IPS-18a (cell line): ENCODE measurements at regions not wholly inside any gene's neighbourhood (a gene's known extent, or its start where the extent isn't known, plus 50 kb on each side); places are given as distances from the start of the nearest gene placed in this dataset.
"Not testable (repeated sequence)": the region's sequence is repeated elsewhere in the genome, so short reads cannot be mapped to it uniquely, and the experiment has no call there.

Source experiments
- H3K27ac ChIP-seq: one replicate; pipeline ENCODE4 v1.5.1; 2013; ENCODE audit warnings: low read length
- H3K27me3 ChIP-seq: one replicate; pipeline ENCODE4 v1.6.1; 2013; ENCODE audit warnings: mild to moderate bottlenecking, low read length; ENCODE audit not compliant: control insufficient read depth, insufficient read depth
- H3K36me3 ChIP-seq: one replicate; pipeline ENCODE4 v1.6.1; 2013; ENCODE audit warnings: low read depth, low read length; ENCODE audit not compliant: control insufficient read depth
- H3K4me1 ChIP-seq: one replicate; pipeline ENCODE4 v1.6.1; 2013; ENCODE audit warnings: low read depth, low read length; ENCODE audit not compliant: control insufficient read depth
- H3K4me3 ChIP-seq: one replicate; pipeline ENCODE4 v1.5.1; 2013; ENCODE audit warnings: low read length
- H3K9ac ChIP-seq: one replicate; pipeline ENCODE4 v1.6.1; 2013; ENCODE audit warnings: mild to moderate bottlenecking, low read length, moderate library complexity
- H3K9me3 ChIP-seq: one replicate; pipeline ENCODE4 v1.6.1; 2013; ENCODE audit warnings: low read depth, low read length; ENCODE audit not compliant: control insufficient read depth

- H3K9me3 ChIP-seq, result no peaks in the 10 kb centered on the region
- no peak overlapping the region for H3K9ac ChIP-seq
- H3K36me3 ChIP-seq, result no peaks in the 10 kb centered on the region
- H3K4me1 ChIP-seq, result no peaks in the 10 kb centered on the region
- H3K27me3 ChIP-seq, result no peaks in the 10 kb centered on the region
- H3K27ac ChIP-seq, result no peak overlapping the region
- H3K4me3 ChIP-seq, result no peak overlapping the region
These were observed 787.2 kb downstream of the TSN start for GRCh38 chr2:122542646-122543045.

GRCh38 chr2:122543815-122544214, 788.4 kb downstream of the TSN start:
- Histone ChIP-seq H3K27ac (no peak overlapping the region), H3K36me3 (no peaks in the 10 kb centered on the region), H3K9ac (no peak overlapping the region), H3K4me1 (no peaks in the 10 kb centered on the region), H3K9me3 (no peaks in the 10 kb centered on the region), H3K27me3 (no peaks in the 10 kb centered on the region), H3K4me3 (no peak overlapping the region)

DNA sequence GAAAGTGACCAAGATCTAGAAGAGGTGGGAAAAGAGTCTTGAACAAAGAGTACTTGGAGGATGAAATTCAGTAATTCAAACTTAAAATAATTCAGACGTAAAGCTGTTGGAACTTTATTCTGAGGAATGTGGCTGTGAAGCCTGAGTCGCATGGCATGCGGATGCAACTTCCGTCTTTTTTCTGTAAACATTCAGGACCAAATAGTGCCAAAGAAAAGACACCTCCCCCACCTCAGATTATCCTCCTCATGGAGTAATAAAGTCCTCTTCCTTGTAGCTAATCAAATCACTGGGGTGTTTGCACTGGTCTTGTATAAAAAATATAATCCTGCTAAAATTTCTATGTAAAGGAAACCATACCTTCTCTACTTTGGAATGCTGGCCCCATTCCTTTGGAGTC, 790.4 kb downstream of the TSN start:
- no peak overlapping the region for H3K27ac ChIP-seq
- no peak overlapping the region for H3K9ac ChIP-seq
- no peaks in the 10 kb centered on the region for H3K4me1 ChIP-seq
- H3K27me3 ChIP-seq, result no peaks in the 10 kb centered on the region
- H3K4me3 ChIP-seq, result no peak overlapping the region
- H3K9me3 ChIP-seq, result peaks cover 5% of the 10 kb centered on the region
- no peaks in the 10 kb centered on the region for H3K36me3 ChIP-seq

- no peak overlapping the region for H3K4me3 ChIP-seq
- H3K9ac ChIP-seq, result no peak overlapping the region
- no peaks in the 10 kb centered on the region for H3K4me1 ChIP-seq
- no peaks in the 10 kb centered on the region for H3K9me3 ChIP-seq
- H3K27me3 ChIP-seq, result no peaks in the 10 kb centered on the region
- no peaks in the 10 kb centered on the region for H3K36me3 ChIP-seq
- H3K27ac ChIP-seq, result no peak overlapping the region
These were observed 807.3 kb downstream of the TSN start for GRCh38 chr2:122562775-122563174.

GRCh38 chr2:122563781-122564180, 808.3 kb downstream of the TSN start:
- Histone ChIP-seq H3K9me3 (no peaks in the 10 kb centered on the region), H3K27me3 (no peaks in the 10 kb centered on the region), H3K4me1 (no peaks in the 10 kb centered on the region), H3K27ac (no peak overlapping the region), H3K9ac (no peak overlapping the region), H3K36me3 (no peaks in the 10 kb centered on the region), H3K4me3 (no peak overlapping the region)

DNA sequence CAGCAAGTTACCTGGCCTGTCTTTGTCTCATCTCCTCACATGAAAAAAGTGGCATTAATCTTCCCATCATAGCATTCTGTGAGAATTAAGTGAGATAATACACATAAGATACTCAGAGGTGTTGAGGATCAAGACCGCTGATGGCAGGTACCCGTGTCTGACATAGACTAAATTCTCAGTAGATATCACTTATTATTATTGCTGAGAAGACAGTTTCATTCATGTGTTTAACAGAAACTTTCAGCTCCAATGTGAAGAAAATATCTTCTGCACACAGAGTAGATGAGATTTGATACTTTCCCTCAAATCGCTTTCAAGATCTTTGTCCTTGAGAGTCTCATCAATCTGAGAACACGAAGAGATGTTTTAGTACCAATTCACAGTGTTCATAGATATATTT, 809.4 kb downstream of the TSN start:
- Histone ChIP-seq H3K27ac (no peak overlapping the region), H3K4me1 (no peaks in the 10 kb centered on the region), H3K4me3 (no peak overlapping the region), H3K9ac (no peak overlapping the region), H3K27me3 (no peaks in the 10 kb centered on the region), H3K9me3 (no peaks in the 10 kb centered on the region), H3K36me3 (no peaks in the 10 kb centered on the region)

GRCh38 chr2:122565364-122565763, 809.9 kb downstream of the TSN start:
- no peak overlapping the region for H3K27ac ChIP-seq
- no peak overlapping the region for H3K9ac ChIP-seq
- no peaks in the 10 kb centered on the region for H3K27me3 ChIP-seq
- no peak overlapping the region for H3K4me3 ChIP-seq
- no peaks in the 10 kb centered on the region for H3K9me3 ChIP-seq
- no peaks in the 10 kb centered on the region for H3K36me3 ChIP-seq
- no peaks in the 10 kb centered on the region for H3K4me1 ChIP-seq

DNA sequence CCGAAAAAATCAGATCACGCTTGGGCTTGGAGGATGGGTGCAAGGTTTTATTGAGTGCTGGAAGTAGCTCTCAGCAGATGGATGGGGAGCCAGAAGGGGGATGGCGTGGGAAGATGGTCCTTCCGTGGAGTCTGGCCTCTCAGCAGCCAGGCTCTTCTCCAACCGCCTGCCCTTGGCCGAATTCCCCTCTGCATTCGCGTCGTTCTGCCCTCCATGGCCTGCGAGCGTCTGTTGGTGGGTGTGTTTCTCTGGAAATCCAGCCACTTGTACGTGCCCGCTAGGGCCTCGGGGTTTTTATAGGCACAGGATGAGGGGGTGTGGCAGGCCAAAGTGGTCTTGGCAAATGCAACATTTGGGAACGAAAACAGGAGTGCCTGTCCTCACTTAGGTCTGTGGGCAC, 815.2 kb downstream of the TSN start:
- H3K27me3 ChIP-seq, result no peaks in the 10 kb centered on the region

GRCh38 chr2:122571471-122571870, 816.0 kb downstream of the TSN start:
- not testable (repeated sequence) for H3K4me1 ChIP-seq, H3K4me3 ChIP-seq, H3K27me3 ChIP-seq, H3K9me3 ChIP-seq, H3K27ac ChIP-seq, H3K9ac ChIP-seq, H3K36me3 ChIP-seq

More for the DNA sequence above, 815.2 kb downstream of the TSN start:
- no peak overlapping the region for H3K27ac ChIP-seq
- H3K9ac ChIP-seq, result no peak overlapping the region
- no peaks in the 10 kb centered on the region for H3K36me3 ChIP-seq
- H3K9me3 ChIP-seq, result no peaks in the 10 kb centered on the region
- H3K4me3 ChIP-seq, result no peak overlapping the region
- no peaks in the 10 kb centered on the region for H3K4me1 ChIP-seq

DNA sequence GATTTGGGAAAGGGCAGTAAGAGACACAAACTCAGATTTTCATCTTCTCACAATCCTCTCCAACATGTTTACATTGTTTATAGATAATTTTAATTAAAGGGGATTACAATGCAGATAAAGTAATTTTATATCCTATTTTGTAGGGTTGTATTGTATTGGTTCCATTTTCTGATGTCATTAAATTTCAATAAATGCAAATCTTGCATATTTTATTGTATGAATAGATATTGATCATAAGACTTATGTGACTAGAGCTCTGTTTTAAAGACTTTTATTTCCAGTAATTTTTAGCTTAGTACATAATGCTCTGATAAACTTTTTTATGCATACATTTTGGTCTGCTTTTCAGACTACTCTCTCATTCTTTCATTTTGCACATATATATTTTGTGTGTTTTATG, 819.6 kb downstream of the TSN start:
- H3K27me3 ChIP-seq, result no peaks in the 10 kb centered on the region
- no peaks in the 10 kb centered on the region for H3K4me1 ChIP-seq
- H3K4me3 ChIP-seq, result no peak overlapping the region
- no peak overlapping the region for H3K27ac ChIP-seq
- H3K9me3 ChIP-seq, result no peaks in the 10 kb centered on the region
- no peaks in the 10 kb centered on the region for H3K36me3 ChIP-seq
- no peak overlapping the region for H3K9ac ChIP-seq

DNA sequence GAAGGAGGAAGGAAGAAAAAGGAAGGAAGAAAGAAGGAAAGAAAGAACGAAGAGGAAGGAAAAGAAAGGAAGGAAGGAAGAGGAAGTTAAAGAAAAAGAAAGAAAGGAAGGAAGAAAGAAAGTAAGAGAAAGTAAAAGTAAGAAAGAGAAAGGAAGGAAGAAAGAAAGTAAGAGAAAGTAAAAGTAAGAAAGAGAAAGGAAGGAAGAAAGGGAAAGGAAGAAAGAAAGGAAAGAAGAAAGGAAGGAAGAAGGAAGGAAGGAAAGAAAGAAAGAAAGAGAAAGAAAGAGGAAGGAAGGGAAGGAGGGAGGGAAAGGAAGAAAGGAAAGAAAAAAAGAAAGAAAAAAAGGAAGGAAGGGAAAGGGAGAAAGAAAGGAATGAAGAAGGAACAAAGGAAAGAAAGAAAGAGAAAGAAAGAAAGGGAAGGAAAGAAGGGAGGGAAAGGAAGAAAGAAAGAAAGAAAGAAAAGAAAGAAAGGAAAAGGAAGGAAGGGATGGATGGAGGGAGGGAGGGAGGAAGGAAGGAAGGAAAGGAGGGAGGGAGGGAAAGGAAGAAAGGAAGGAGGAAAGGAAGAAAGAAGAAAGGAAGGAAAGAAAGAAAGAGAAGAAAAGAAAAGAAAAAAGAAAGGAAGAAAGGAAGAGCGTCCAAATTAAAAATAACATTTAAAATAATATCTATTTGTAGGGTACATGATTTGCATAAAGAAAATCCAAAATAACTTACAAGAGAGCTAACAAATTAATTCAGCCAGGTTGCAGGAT, 827.9 kb downstream of the TSN start:
- no peaks in the 10 kb centered on the region for H3K27me3 ChIP-seq
- no peak overlapping the region for H3K27ac ChIP-seq
- H3K4me1 ChIP-seq, result no peaks in the 10 kb centered on the region
- peaks cover 3% of the 10 kb centered on the region for H3K9me3 ChIP-seq
- H3K36me3 ChIP-seq, result no peaks in the 10 kb centered on the region
- H3K4me3 ChIP-seq, result no peak overlapping the region
- no peak overlapping the region for H3K9ac ChIP-seq

DNA sequence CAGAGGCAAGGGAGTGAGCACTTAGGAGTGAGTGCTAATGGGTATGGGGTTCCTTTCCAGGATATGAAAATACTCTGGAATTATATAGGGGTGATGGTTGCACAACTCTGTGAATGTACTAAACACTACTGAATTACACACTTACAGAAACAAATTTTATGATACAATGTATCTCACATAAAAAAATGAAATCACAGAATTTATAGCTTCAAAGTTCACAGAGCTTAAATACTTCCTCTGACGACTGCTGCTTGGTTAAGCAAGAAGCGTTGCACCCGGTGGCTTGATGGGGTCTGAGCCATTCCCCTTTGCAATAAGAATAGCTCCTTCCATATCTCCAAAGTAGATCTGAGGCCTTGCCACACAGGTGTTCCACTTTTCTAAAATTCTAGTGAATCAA, 835.1 kb downstream of the TSN start:
- no peaks in the 10 kb centered on the region for H3K9me3 ChIP-seq
- no peak overlapping the region for H3K27ac ChIP-seq
- no peak overlapping the region for H3K9ac ChIP-seq
- H3K27me3 ChIP-seq, result no peaks in the 10 kb centered on the region
- no peak overlapping the region for H3K4me3 ChIP-seq
- H3K36me3 ChIP-seq, result no peaks in the 10 kb centered on the region
- no peaks in the 10 kb centered on the region for H3K4me1 ChIP-seq
